Tibial nerve (tissue), 4 donors: ENCODE measurements at regions not wholly inside any gene's neighbourhood (a gene's known extent, or its start where the extent isn't known, plus 50 kb on each side); places are given as distances from the start of the nearest gene placed in this dataset.

Experiments
- DNase-seq, 2 donors: peaks; one replicate each; pipeline ENCODE4 v3.0.0-alpha.2; 2019; ENCODE audit warnings: low spot score in 2 of 2
- H3K27ac ChIP-seq, 4 donors: fragments of 200-600 bp; sonication (generic) in 3 of 4; one replicate each; pipeline ENCODE4 v1.5.1; 2017 to 2019; ENCODE audit warnings: mild to moderate bottlenecking in 1 of 4
- H3K27me3 ChIP-seq, 2 donors: fragments of 200-600 bp; sonication (generic) in 1 of 2; one replicate each; pipeline versions ENCODE4 v1.5.1 to v1.6.0; 2017 to 2019
- H3K36me3 ChIP-seq, 3 donors: fragments of 200-600 bp; sonication (generic); one replicate each; pipeline ENCODE4 v1.5.1; 2018 to 2019
- H3K4me1 ChIP-seq, 4 donors: fragments of 200-600 bp; sonication (generic) in 3 of 4; one replicate each; pipeline ENCODE4 v1.5.1; 2017 to 2019
- H3K4me3 ChIP-seq, 4 donors: fragments of 200-600 bp; sonication (generic) in 3 of 4; one replicate each; pipeline ENCODE4 v1.5.1; 2017 to 2019; ENCODE audit warnings: mild to moderate bottlenecking in 1 of 4, moderate library complexity in 1 of 4
- H3K9me3 ChIP-seq, 4 donors: fragments of 200-600 bp; sonication (generic) in 3 of 4; one replicate each; pipeline ENCODE4 v1.5.1; 2017 to 2019
- EP300 ChIP-seq, 2 donors: sonication (generic); formaldehyde crosslinking; IDR thresholded peaks; one replicate each; pipeline ENCODE4 v1.6.1; 2017; ENCODE audit warnings: antibody characterized with exemption in 2 of 2, mild to moderate bottlenecking in 1 of 2
- WGBS, 2 donors: methylation state at CpG; one replicate each; pipeline ENCODE4 v1.1.5; 2018; 5-methylcytosine and 5-hydroxymethylcytosine counted together

DNA sequence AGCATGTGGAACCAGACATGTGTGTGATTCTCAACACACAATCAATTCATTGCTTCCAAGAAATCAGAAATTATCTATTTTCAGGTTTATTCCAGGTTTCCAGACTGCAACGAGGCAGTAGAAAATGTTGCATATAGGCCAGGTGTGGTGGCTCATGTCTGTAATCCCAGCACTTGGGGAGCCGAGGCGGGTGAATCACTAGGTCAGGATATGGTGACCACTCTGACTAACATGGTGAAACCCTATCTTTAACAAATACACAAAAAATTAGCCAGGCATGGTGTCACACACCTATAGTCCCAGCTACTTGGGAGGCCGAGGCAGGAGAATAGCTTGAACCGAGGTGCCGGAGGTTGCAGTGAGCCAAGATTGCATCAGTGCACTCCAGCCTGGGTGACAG lies 1289.9 kb downstream of the NLGN4Y start:
- Histone ChIP-seq H3K9me3 (no peaks in the 10 kb centered on the region), H3K4me1 (no peaks in the 10 kb centered on the region), H3K36me3 (no peaks in the 10 kb centered on the region), H3K4me3 (no peak overlapping the region), H3K27ac (no peak overlapping the region), H3K27me3 (no peaks in the 10 kb centered on the region)
- no peak for DNase-seq
- no peak for TF ChIP-seq EP300 (IDR thresholded peaks at IDR 0.05)
- WGBS, 2 donors: 89% methylated on average over 3 of the region's 6 CpGs; no CpG with 5 or more reads in 1 of the 2 donors
